Activated B cell treated with CpG ODN at 0.5 μM for 24 hours (primary cell): ENCODE measurements at regions not wholly inside any gene's neighbourhood (a gene's known extent, or its start where the extent isn't known, plus 50 kb on each side); places are given as distances from the start of the nearest gene placed in this dataset.

Experiments used
- ATAC-seq: fragments of 200-7000 bp; cut with Tn5 transposase; one replicate; pipeline ENCODE4 v1.10.0; 2021; ENCODE audit warnings: low read depth, mild to moderate bottlenecking, moderate library complexity
- CTCF ChIA-PET: fragments of 350-600 bp; sonication (Branson Sonifier 250); formaldehyde crosslinking; loops from one replicate; lab custom pipeline; 2021; ENCODE audit warnings: antibody characterized with exemption; lab: Charles Lee
- POLR2A ChIA-PET: fragments of 350-600 bp; sonication (Branson Sonifier 250); formaldehyde crosslinking; loops from one replicate; lab custom pipeline; 2021; ENCODE audit warnings: antibody characterized with exemption; lab: Charles Lee
- DNase-seq: peaks from one replicate; pipeline ENCODE4 v3.0.0; 2022
- H3K27ac Mint-ChIP-seq: one replicate; pipeline ENCODE4 v1.8.0; 2020; ENCODE audit warnings: mixed read lengths
- H3K27me3 Mint-ChIP-seq: one replicate; pipeline ENCODE4 v1.8.0; 2021; ENCODE audit warnings: mixed read lengths
- H3K36me3 Mint-ChIP-seq: one replicate; pipeline ENCODE4 v1.8.0; 2021; ENCODE audit warnings: low read depth, mixed read lengths
- H3K4me1 Mint-ChIP-seq: one replicate; pipeline ENCODE4 v1.8.0; 2021; ENCODE audit warnings: mixed read lengths
- H3K4me3 Mint-ChIP-seq: one replicate; pipeline ENCODE4 v1.8.0; 2020; ENCODE audit warnings: mild to moderate bottlenecking, mixed read lengths
- H3K9me3 Mint-ChIP-seq: one replicate; pipeline ENCODE4 v1.8.0; 2020; ENCODE audit warnings: mixed read lengths
- intact Hi-C: fragments of 100-400 bp; cut with micrococcal nuclease; formaldehyde crosslinking; loops from one replicate; pipeline ENCODE4 v1.15.1; 2024
- TF ChIP-seq, protein P1 (sequence below): fragments of 200-600 bp; IDR thresholded peaks from one replicate; pipeline ENCODE4 v1.8.0; 2022; ENCODE audit warnings: antibody characterized with exemption, mild to moderate bottlenecking

DNA sequence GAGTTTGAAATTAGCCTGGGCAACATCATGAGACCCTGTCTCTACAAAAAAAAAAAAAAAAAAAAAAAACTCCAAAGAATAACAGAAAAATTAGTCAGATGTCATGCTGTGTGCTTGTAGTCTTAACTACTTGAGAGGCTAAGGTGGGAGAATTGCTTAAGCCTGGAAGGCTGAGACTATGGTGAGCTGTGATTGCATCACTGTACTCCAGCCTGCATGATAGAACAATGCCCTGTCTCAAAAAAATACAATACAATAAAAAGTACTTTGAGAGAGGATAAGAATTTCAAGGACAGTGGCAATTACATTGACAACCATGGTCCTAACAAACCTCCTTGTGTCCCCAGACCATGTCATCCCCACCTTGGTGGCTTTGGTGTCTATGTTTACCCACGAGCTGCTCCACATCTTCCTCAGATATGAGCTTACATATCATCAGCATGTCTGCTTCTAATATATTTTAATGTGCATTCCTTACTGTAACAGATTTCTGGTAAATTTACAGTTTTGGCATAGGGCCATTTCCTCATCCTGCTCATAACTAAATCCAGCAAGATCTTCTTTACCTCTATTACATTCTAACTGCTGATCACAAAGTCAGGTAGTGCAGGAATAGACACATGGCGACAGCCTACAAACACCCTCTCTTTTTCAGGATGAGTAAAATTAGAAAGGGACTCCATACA is 437.7 kb upstream of the HNRNPA3 start:
- TF ChIP-seq, protein P1, sequence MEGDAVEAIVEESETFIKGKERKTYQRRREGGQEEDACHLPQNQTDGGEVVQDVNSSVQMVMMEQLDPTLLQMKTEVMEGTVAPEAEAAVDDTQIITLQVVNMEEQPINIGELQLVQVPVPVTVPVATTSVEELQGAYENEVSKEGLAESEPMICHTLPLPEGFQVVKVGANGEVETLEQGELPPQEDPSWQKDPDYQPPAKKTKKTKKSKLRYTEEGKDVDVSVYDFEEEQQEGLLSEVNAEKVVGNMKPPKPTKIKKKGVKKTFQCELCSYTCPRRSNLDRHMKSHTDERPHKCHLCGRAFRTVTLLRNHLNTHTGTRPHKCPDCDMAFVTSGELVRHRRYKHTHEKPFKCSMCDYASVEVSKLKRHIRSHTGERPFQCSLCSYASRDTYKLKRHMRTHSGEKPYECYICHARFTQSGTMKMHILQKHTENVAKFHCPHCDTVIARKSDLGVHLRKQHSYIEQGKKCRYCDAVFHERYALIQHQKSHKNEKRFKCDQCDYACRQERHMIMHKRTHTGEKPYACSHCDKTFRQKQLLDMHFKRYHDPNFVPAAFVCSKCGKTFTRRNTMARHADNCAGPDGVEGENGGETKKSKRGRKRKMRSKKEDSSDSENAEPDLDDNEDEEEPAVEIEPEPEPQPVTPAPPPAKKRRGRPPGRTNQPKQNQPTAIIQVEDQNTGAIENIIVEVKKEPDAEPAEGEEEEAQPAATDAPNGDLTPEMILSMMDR, result no peak
- CTCF ChIA-PET, result no interaction called here
- Mint-ChIP-seq H3K27me3 (no peaks in the 10 kb centered on the region), H3K36me3 (no peaks in the 10 kb centered on the region), H3K4me1 (peaks cover 3% of the 10 kb centered on the region), H3K9me3 (peaks cover 8% of the 10 kb centered on the region), H3K27ac (no peak overlapping the region), H3K4me3 (no peak overlapping the region)
- no peak for DNase-seq
- ATAC-seq, result no peak
- POLR2A ChIA-PET, result no interaction called here
- intact Hi-C loops, result no loop called here

DNA sequence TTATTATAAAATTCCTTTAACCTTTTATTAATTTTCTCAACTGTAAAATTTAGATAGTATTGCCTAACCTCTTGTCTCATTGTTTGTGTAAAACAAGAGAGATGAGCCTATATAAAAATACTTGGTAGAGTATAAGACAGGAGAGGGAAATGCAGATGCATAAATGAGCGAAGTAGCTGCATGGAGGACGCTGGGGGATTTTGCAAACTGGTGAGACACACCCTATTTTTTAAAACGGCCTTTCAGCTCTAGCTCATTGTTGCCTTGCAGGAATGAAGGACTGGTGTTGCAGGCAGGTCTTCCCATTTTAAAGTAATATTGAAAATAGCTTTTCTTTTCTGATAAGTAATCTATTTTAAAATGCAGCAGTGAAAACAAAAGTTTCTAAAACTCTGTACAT is 435.3 kb upstream of the HNRNPA3 start:
- intact Hi-C loops, result no loop called here
- H3K9me3 Mint-ChIP-seq, result peaks cover 15% of the 10 kb centered on the region
- H3K27me3 Mint-ChIP-seq, result no peaks in the 10 kb centered on the region
- ChIA-PET POLR2A (no interaction called here), CTCF (no interaction called here)
- peaks cover 2% of the 10 kb centered on the region for H3K36me3 Mint-ChIP-seq
- DNase-seq (no peak), ATAC-seq (no peak)
- TF ChIP-seq, protein P1, result no peak
- H3K4me3 Mint-ChIP-seq, result no peak overlapping the region
- H3K4me1 Mint-ChIP-seq, result peaks cover 5% of the 10 kb centered on the region
- no peak overlapping the region for H3K27ac Mint-ChIP-seq

DNA sequence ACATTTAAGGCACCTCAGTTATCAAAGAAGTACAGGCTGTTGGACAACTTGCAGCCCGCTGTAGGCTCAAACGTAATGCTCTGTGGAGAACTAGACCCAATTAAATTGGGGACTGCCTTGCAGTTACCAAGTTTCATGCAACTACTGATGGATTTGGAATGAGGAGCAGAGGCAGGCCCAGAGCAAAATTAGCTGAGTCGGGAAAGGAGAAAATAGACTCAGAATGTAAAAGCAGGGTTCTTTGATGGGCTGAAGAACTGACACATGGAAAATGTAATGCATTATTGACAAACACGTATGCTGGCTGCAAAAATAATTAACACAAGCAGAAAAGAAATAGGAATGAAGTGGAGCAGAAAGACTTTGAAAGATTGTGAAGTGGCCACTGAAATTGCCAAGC is 432.7 kb upstream of the HNRNPA3 start:
- TF ChIP-seq, protein P1, result no peak
- Mint-ChIP-seq H3K27me3 (no peaks in the 10 kb centered on the region), H3K9me3 (peaks cover 15% of the 10 kb centered on the region), H3K4me3 (no peak overlapping the region), H3K36me3 (peaks cover 2% of the 10 kb centered on the region), H3K4me1 (peaks cover 9% of the 10 kb centered on the region), H3K27ac (no peak overlapping the region)
- intact Hi-C loops, result no loop called here
- DNase-seq (no peak), ATAC-seq (no peak)
- CTCF ChIA-PET, result no interaction called here
- POLR2A ChIA-PET, result no interaction called here

DNA sequence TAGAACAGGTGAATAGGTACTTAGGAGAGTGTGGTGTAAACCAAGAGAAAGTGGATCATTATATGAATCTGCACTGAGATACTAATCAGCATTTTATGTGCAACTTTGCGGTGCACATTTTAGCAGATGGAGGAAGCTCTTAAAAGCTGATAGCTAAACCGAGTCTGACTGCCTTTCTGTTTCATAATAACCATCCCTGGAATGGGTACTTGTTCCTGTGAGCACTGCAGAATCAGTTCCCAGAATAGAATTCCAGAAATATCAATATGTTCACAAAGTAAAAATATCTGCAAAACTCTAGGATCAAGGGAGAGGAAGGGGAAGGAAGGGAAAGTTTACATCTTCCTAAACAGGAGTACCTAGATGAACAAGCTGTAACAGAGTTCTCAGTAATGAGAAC is 432.2 kb upstream of the HNRNPA3 start:
- ATAC-seq (no peak), DNase-seq (no peak)
- Mint-ChIP-seq H3K27me3 (no peaks in the 10 kb centered on the region), H3K9me3 (peaks cover 15% of the 10 kb centered on the region), H3K36me3 (peaks cover 2% of the 10 kb centered on the region), H3K27ac (no peak overlapping the region), H3K4me3 (no peak overlapping the region), H3K4me1 (peaks cover 9% of the 10 kb centered on the region)
- TF ChIP-seq, protein P1, result no peak
- intact Hi-C loops, result no loop called here
- ChIA-PET CTCF (no interaction called here), POLR2A (no interaction called here)

DNA sequence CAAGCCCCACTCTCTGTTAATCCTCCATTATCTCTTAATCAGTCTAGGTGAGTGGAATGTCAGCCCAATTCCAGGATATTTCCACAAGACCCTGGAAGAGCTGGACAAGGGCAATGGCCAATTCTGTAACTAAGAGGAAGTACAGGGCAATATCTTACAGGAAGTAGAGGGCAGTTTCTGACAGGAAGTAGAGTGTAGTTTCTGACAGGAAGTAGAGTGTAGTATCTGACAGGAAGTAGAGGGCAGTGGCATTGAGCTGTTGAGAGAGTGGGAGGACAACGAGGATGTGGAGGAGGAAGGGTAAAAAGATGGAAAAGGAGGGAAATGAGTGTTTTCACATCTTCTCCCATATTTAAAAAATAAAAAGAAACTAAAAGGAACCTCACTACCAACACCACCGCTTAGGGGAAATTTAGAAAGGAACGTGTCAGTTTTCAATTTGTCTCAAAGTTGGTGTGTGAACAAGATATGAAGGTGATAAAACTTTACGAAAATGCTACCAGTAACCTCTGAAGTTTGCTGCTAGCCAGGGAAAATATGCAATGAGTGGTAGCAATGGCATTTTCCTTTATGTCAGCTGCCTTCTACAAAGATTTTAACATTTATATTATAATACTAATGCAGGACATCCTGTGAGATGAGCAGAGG is 430.9 kb upstream of the HNRNPA3 start:
- Mint-ChIP-seq H3K4me1 (peaks cover 9% of the 10 kb centered on the region), H3K4me3 (no peak overlapping the region), H3K27ac (peak overlapping the region; percentile 13), H3K27me3 (no peaks in the 10 kb centered on the region), H3K9me3 (peaks cover 15% of the 10 kb centered on the region), H3K36me3 (peaks cover 2% of the 10 kb centered on the region)
- DNase-seq (no peak), ATAC-seq (no peak)
- ChIA-PET CTCF (no interaction called here), POLR2A (no interaction called here)
- intact Hi-C loops, result no loop called here
- TF ChIP-seq, protein P1, result no peak
